ENCODE measurements at regions not wholly inside any gene's neighbourhood (a gene's known extent, or its start where the extent isn't known, plus 50 kb on each side); places are given as distances from the start of the nearest gene placed in this dataset.

DNA sequence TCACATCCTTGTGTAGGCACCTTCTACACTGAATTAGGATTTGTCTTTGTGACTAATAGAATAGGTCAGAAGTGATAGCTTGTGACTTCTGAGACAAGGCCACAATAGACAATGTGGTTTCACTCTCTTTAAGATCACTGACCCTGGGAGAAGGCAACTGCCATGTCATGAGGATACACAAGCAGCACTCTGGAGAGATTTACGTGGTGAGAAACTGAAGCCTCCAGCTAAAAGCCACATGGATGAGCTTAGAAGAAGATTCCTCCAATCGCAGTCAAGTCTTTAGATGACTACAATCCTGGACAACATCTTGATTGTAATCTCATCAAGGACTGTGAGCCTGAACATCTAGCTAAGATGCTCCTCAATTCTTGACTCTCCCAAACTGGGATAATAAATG lies 206.6 kb downstream of the ESM1 start:
- Histone ChIP-seq H3K9me3 (no peaks in the 10 kb centered on the region), H3K4me1 (no peaks in the 10 kb centered on the region), H3K4me3 (no peak overlapping the region), H3K27ac (no peak overlapping the region), H3K36me3 (no peaks in the 10 kb centered on the region), H3K27me3 (no peaks in the 10 kb centered on the region)
- no peak for TF ChIP-seq POLR2A (IDR thresholded peaks at IDR 0.05)
- TF ChIP-seq, protein P1, sequence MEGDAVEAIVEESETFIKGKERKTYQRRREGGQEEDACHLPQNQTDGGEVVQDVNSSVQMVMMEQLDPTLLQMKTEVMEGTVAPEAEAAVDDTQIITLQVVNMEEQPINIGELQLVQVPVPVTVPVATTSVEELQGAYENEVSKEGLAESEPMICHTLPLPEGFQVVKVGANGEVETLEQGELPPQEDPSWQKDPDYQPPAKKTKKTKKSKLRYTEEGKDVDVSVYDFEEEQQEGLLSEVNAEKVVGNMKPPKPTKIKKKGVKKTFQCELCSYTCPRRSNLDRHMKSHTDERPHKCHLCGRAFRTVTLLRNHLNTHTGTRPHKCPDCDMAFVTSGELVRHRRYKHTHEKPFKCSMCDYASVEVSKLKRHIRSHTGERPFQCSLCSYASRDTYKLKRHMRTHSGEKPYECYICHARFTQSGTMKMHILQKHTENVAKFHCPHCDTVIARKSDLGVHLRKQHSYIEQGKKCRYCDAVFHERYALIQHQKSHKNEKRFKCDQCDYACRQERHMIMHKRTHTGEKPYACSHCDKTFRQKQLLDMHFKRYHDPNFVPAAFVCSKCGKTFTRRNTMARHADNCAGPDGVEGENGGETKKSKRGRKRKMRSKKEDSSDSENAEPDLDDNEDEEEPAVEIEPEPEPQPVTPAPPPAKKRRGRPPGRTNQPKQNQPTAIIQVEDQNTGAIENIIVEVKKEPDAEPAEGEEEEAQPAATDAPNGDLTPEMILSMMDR (IDR thresholded peaks at IDR 0.05), result no peak
- DNase-seq, result no peak

DNA sequence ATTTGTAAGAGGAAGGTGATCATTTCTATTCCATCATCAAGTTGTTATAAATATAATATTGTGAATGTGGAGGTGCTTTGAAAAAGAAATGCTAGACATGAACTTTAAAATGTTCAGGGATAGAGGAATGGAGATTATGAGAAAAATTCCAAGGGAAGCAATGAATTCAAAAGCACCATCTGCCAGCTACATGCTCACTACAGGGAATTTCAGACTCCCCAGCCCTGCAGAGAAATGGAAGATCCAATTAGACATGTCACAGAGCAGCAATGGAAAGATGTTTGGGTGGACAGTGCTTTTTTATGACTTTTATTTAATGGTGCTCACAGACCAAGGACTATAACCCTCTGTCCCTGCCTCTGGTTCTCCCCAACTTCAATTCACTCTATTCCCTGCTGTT lies 209.7 kb downstream of the ESM1 start:
- DNase-seq, result no peak

DNA sequence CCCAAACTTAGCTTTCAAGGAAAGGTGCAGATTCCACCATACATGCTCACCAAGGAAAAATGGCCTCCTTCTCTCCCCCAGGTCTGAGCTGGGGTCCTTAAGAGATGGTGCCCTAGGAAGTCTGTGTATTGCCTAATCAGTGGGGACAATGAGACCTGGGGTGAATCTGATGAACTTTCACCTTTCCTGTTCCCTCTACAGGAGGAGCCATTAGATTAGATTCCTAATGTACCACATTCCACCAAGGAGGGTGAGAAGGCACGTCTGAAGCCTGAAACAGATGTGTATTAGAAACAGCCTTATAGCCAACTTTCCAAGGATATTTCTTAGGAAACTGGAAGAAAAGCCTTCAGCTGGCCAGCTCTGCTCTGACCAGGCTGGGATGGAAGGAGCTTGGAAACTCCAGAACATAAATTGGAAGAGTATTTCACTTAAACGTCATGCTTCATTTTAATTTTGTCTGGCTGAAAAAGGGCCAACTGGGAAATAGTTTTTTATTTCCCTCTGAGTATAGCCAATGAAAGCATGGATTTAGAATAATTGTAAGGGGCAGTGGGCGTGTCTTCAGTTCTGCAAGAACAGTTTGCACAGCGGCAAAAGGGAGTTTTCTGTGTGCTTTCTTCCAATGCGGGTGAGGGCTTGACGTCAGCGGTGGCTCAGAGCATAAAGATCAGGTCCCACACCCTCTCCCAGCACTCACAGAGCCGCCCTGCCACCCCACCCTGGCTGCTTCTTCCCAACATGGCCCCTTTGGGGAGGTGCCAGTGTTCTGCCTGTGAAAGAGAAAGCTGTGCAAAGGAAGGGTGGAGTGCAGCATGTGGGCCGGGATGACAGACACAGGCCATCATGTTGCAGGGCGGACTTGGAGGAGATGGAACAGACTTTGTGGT lies 210.9 kb downstream of the ESM1 start:
- TF ChIP-seq, protein P1 (IDR thresholded peaks at IDR 0.05), result no peak
- no peak for TF ChIP-seq POLR2A (IDR thresholded peaks at IDR 0.05)
- no peaks in the 10 kb centered on the region for H3K36me3 ChIP-seq
- no peak overlapping the region for H3K4me3 ChIP-seq
- DNase-seq, result peak in 2 of 3 donors; percentile 53 to 56
- H3K27ac ChIP-seq, result no peak overlapping the region
- H3K9me3 ChIP-seq, result no peaks in the 10 kb centered on the region
- no peaks in the 10 kb centered on the region for H3K4me1 ChIP-seq
- H3K27me3 ChIP-seq, result no peaks in the 10 kb centered on the region

More for the DNA sequence above, 209.7 kb downstream of the ESM1 start:
- H3K9me3 ChIP-seq, result no peaks in the 10 kb centered on the region
- no peaks in the 10 kb centered on the region for H3K36me3 ChIP-seq
- no peak overlapping the region for H3K4me3 ChIP-seq
- no peaks in the 10 kb centered on the region for H3K27me3 ChIP-seq
- no peaks in the 10 kb centered on the region for H3K4me1 ChIP-seq
- no peak overlapping the region for H3K27ac ChIP-seq
- no peak for TF ChIP-seq POLR2A (IDR thresholded peaks at IDR 0.05)

DNA sequence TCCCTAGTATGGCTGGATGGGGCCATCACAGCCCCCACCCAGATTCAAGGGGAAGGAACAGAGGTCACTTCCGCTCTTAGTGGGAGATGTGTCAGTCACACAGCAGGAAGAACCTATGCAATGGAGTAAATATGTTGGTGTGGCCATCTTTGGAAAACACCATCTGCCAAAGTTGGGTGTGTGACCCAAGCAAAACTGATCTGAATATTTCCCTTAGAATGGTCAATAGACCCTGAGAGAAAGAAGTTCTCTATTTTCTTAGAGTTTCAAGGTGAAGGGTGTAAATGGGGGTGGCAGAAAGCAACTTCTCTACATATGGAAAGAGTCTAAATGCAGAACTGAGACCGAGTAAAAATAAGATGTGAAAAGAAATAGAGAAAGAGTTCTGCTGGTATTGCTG lies 212.7 kb downstream of the ESM1 start:
- TF ChIP-seq, protein P1 (IDR thresholded peaks at IDR 0.05), result no peak
- TF ChIP-seq POLR2A (IDR thresholded peaks at IDR 0.05), result no peak
- DNase-seq, result no peak
- no peak overlapping the region for H3K27ac ChIP-seq
- H3K9me3 ChIP-seq, result no peaks in the 10 kb centered on the region
- H3K36me3 ChIP-seq, result no peaks in the 10 kb centered on the region
- H3K4me1 ChIP-seq, result no peaks in the 10 kb centered on the region
- no peaks in the 10 kb centered on the region for H3K27me3 ChIP-seq
- H3K4me3 ChIP-seq, result no peak overlapping the region

DNA sequence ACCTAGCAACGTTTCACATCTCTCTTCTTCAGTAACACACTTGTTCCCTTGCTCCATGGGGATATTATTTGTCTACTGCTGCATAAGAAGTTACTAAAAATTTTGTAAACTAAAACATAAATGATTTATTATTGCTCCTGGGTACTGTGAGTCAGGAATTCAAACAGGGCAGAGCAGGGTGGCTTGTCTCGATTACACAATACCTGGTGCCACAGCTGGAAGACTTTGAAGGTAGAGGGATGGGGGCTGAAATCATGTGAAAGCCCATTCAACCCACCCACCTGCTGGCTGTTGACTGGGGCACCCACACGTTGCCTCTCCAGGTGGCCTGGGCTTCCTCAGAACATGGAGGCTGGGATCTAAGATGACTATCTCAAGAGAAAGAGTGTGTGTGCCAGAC lies 213.2 kb downstream of the ESM1 start:
- no peak overlapping the region for H3K27ac ChIP-seq
- H3K4me3 ChIP-seq, result no peak overlapping the region
- H3K9me3 ChIP-seq, result no peaks in the 10 kb centered on the region
- no peaks in the 10 kb centered on the region for H3K36me3 ChIP-seq
- DNase-seq, result no peak
- H3K27me3 ChIP-seq, result no peaks in the 10 kb centered on the region
- TF ChIP-seq, protein P1 (IDR thresholded peaks at IDR 0.05), result no peak
- no peaks in the 10 kb centered on the region for H3K4me1 ChIP-seq

DNA sequence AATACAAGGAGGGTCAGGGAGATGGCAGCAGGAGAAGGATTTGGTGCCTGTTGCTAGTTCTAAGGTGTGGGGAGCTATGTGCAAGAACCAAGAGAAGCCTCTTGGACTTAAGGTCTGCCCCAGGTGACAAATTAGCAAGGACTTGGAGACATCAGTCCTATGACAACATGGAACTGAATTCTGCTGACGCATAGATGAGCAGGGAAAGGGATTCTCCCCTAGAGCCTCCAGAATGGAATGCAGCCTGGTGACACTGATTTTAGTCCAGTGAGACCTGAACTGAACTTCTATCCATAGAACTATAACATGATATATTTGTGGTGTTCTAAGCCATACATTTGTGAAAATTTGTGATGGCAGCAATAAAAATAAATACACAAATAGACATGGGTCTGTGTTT lies 215.6 kb downstream of the ESM1 start:
- H3K4me3 ChIP-seq, result no peak overlapping the region
- no peaks in the 10 kb centered on the region for H3K9me3 ChIP-seq
- no peak for TF ChIP-seq POLR2A (IDR thresholded peaks at IDR 0.05)
- TF ChIP-seq, protein P1 (IDR thresholded peaks at IDR 0.05), result no peak
- H3K36me3 ChIP-seq, result no peaks in the 10 kb centered on the region
- no peaks in the 10 kb centered on the region for H3K4me1 ChIP-seq
- no peaks in the 10 kb centered on the region for H3K27me3 ChIP-seq
- no peak overlapping the region for H3K27ac ChIP-seq
- DNase-seq, result no peak

Data from Peyer's patch (tissue), 4 donors.